ENCODE measurements at regions not wholly inside any gene's neighbourhood (a gene's known extent, or its start where the extent isn't known, plus 50 kb on each side); places are given as distances from the start of the nearest gene placed in this dataset.

- DNase-seq, result no peak
Observed at GRCh38 chr5:138664276-138664943, 88.8 kb upstream of the CTNNA1 start.

- no peak for DNase-seq
Observed at GRCh38 chr5:138663561-138663960, 88.4 kb upstream of the HSPA9 start.

GRCh38 chr5:138663009-138663408 lies 87.8 kb upstream of the HSPA9 start:
- DNase-seq, result no peak

GRCh38 chr5:138662599-138662998 lies 87.4 kb upstream of the HSPA9 start:
- DNase-seq, result no peak

- no peak for DNase-seq
Observed at GRCh38 chr5:138661991-138662434, 86.8 kb upstream of the HSPA9 start.

- DNase-seq, result no peak
Observed at GRCh38 chr5:138661291-138661960, 86.2 kb upstream of the HSPA9 start.

- DNase-seq, result no peak
Observed at GRCh38 chr5:138660051-138660572, 84.9 kb upstream of the HSPA9 start.

- no peak for DNase-seq
Observed at GRCh38 chr5:138659561-138659960, 84.4 kb upstream of the HSPA9 start.

GRCh38 chr5:138659121-138659520 lies 83.9 kb upstream of the HSPA9 start:
- no peak for DNase-seq

- DNase-seq, result no peak
Observed at GRCh38 chr5:138658676-138659075, 83.5 kb upstream of the HSPA9 start.

- DNase-seq, result no peak
Observed at GRCh38 chr5:138657360-138657759, 82.2 kb upstream of the HSPA9 start.

GRCh38 chr5:138656916-138657315 lies 81.7 kb upstream of the HSPA9 start:
- DNase-seq, result no peak

- no peak for DNase-seq
Observed at GRCh38 chr5:138655530-138656190, 80.5 kb upstream of the HSPA9 start.

- DNase-seq, result no peak
Observed at GRCh38 chr5:138654281-138654867, 79.2 kb upstream of the HSPA9 start.

- no peak for DNase-seq
Observed at GRCh38 chr5:138653502-138653901, 78.3 kb upstream of the HSPA9 start.

GRCh38 chr5:138651767-138652117 lies 76.5 kb upstream of the HSPA9 start:
- no peak for DNase-seq

- DNase-seq, result no peak
Observed at GRCh38 chr5:138651058-138651766, 76.0 kb upstream of the HSPA9 start.

- DNase-seq, result no peak
Observed at GRCh38 chr5:138650196-138650595, 75.0 kb upstream of the HSPA9 start.

- no peak for DNase-seq
Observed at GRCh38 chr5:138649775-138650174, 74.6 kb upstream of the HSPA9 start.

GRCh38 chr5:138649316-138649720 lies 74.1 kb upstream of the HSPA9 start:
- no peak for DNase-seq

- no peak for DNase-seq
Observed at GRCh38 chr5:138648841-138649240, 73.6 kb upstream of the HSPA9 start.

- DNase-seq, result no peak
Observed at GRCh38 chr5:138647794-138648410, 72.7 kb upstream of the HSPA9 start.
